T-helper 17 cell (primary cell): ENCODE measurements at regions not wholly inside any gene's neighbourhood (a gene's known extent, or its start where the extent isn't known, plus 50 kb on each side); places are given as distances from the start of the nearest gene placed in this dataset.
"Not testable (repeated sequence)": the region's sequence is repeated elsewhere in the genome, so short reads cannot be mapped to it uniquely, and the experiment has no call there.

Experiments used
- ATAC-seq: fragments of 150-1000 bp; cut with Tn5 transposase; 2 replicates; pipeline ENCODE4 v1.10.0; 2021; ENCODE audit warnings: mild to moderate bottlenecking, moderate library complexity
- DNase-seq, 3 donors: peaks; one replicate each; pipeline versions ENCODE4 v3.0.0 to v3.0.0-alpha.2; 2020 to 2021
- H3K9me3 ChIP-seq: one replicate; pipeline ENCODE4 v1.7.0; 2013; ENCODE audit warnings: low read length, mild to moderate bottlenecking; ENCODE audit not compliant: control insufficient read depth, poor library complexity, severe bottlenecking
- H3K27ac Mint-ChIP-seq: one replicate; pipeline ENCODE4 v1.8.0; 2022; ENCODE audit warnings: mild to moderate bottlenecking, moderate library complexity, mixed read lengths
- H3K27me3 Mint-ChIP-seq: one replicate; pipeline ENCODE4 v1.8.0; 2022; ENCODE audit warnings: mixed read lengths
- H3K36me3 Mint-ChIP-seq: one replicate; pipeline ENCODE4 v1.8.0; 2022; ENCODE audit warnings: low read depth, mixed read lengths
- H3K4me1 Mint-ChIP-seq: one replicate; pipeline ENCODE4 v1.8.0; 2022; ENCODE audit warnings: mild to moderate bottlenecking, mixed read lengths
- H3K4me3 Mint-ChIP-seq: one replicate; pipeline ENCODE4 v1.8.0; 2022; ENCODE audit warnings: mild to moderate bottlenecking, moderate library complexity, mixed read lengths

- ATAC-seq (no peak), DNase-seq (no peak)
- H3K4me3 Mint-ChIP-seq: no peak overlapping the region
- no peak overlapping the region for H3K27ac Mint-ChIP-seq
- peaks cover 28% of the 10 kb centered on the region for H3K27me3 Mint-ChIP-seq
- no peaks in the 10 kb centered on the region for H3K9me3 ChIP-seq
- H3K36me3 Mint-ChIP-seq: peaks cover 3% of the 10 kb centered on the region
- H3K4me1 Mint-ChIP-seq: no peaks in the 10 kb centered on the region
These were observed 89.6 kb downstream of the POLR2M start for GRCh38 chr15:57796146-57796545.

- no peak for ATAC-seq
- no peaks in the 10 kb centered on the region for H3K4me1 Mint-ChIP-seq
- no peak overlapping the region for H3K4me3 Mint-ChIP-seq
- H3K27me3 Mint-ChIP-seq: peaks cover 26% of the 10 kb centered on the region
- peaks cover 3% of the 10 kb centered on the region for H3K36me3 Mint-ChIP-seq
- H3K9me3 ChIP-seq: no peaks in the 10 kb centered on the region
- DNase-seq: no peak
- H3K27ac Mint-ChIP-seq: no peak overlapping the region
These were observed 90.6 kb downstream of the POLR2M start for GRCh38 chr15:57797110-57797509.

DNA sequence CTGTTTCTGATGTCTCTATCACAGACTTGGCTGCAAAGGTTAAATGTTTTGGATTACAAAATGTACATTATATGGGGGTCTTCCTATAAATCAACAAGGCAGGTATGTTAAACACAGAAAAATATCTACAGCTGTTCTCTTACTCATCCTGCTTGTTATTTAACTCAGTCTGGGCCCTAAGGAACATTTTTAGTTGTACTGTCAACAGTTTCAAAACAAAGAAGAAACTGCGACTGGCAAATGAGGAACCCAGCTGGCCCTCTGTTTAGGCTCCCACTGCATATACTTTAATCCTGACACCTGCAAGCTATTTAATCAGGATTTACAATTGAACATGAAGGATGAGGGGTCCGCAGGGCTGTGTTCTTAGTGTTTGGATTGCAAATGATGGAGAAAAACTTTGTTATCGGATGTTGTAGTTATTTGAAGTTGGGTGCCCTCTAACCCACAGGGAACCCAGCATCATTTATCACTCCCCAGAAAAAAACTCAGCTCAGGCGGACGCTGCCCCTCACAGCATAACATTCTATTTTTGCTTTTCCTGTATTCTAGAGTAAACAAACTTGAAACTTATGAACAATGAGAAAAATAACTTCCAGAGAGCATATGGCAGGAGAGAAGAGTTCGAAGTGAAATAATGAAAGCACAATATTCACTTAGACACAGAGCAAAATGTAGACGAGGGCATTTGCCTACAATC, 91.2 kb downstream of the POLR2M start:
- no peak overlapping the region for H3K4me3 Mint-ChIP-seq
- no peak overlapping the region for H3K27ac Mint-ChIP-seq
- H3K27me3 Mint-ChIP-seq: peaks cover 20% of the 10 kb centered on the region
- H3K36me3 Mint-ChIP-seq: peaks cover 3% of the 10 kb centered on the region
- no peaks in the 10 kb centered on the region for H3K9me3 ChIP-seq
- H3K4me1 Mint-ChIP-seq: no peaks in the 10 kb centered on the region
- DNase-seq (no peak), ATAC-seq (no peak)

GRCh38 chr15:57806003-57806402, 99.5 kb downstream of the POLR2M start:
- H3K4me1 Mint-ChIP-seq: no peaks in the 10 kb centered on the region
- no peaks in the 10 kb centered on the region for H3K36me3 Mint-ChIP-seq
- peaks cover 5% of the 10 kb centered on the region for H3K27me3 Mint-ChIP-seq
- DNase-seq (no peak), ATAC-seq (no peak)
- no peaks in the 10 kb centered on the region for H3K9me3 ChIP-seq
- no peak overlapping the region for H3K4me3 Mint-ChIP-seq
- H3K27ac Mint-ChIP-seq: no peak overlapping the region

DNA sequence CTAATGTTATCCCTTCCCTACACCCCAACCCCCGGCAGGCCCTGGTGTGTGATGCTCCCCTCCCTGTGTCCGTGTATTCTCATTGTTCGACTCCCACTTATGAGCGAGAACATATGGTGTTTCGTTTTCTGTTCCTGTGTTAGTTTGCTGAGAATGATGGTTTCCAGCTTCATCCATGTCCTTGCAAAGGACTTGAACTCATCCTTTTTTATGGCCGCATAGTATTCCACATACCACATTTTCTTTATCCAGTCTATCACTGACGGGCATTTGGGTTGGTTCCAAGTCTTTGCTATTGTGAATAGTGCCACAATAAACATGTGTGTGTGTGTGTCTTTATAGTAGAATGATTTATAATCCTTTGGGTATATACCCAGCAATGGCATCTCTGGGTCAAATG, 102.8 kb downstream of the POLR2M start:
- DNase-seq, H3K4me3 Mint-ChIP-seq, H3K36me3 Mint-ChIP-seq, ATAC-seq, H3K27ac Mint-ChIP-seq, H3K9me3 ChIP-seq, H3K4me1 Mint-ChIP-seq: not testable (repeated sequence)
- peaks cover 20% of the 10 kb centered on the region for H3K27me3 Mint-ChIP-seq

DNA sequence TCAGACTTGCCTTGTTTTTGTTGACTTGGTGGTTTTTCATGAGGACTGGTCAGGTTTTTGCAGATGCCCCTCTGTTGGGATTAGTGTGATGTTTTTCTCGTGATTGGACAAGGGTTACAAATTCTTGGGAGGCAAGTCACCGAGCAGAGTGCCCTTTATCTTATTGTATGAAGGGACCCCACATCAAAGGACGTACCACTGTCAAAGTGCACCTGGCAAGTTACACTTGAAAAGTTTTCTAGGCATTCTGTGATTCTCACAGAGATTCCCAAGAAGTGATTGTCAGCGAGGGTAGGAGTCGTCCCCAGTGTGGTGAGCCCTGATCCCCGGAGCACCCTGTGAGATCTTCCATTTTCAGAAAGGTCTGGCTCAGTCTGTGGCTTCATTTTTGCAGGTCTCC, 110.1 kb downstream of the POLR2M start:
- DNase-seq: no peak
- H3K27ac Mint-ChIP-seq: no peak overlapping the region
- no peak overlapping the region for H3K4me3 Mint-ChIP-seq
- peaks cover 32% of the 10 kb centered on the region for H3K27me3 Mint-ChIP-seq
- H3K4me1 Mint-ChIP-seq: no peaks in the 10 kb centered on the region
- ATAC-seq: no peak
- H3K9me3 ChIP-seq: no peaks in the 10 kb centered on the region
- no peaks in the 10 kb centered on the region for H3K36me3 Mint-ChIP-seq

GRCh38 chr15:57819646-57820045, 113.1 kb downstream of the POLR2M start:
- DNase-seq: no peak
- H3K27me3 Mint-ChIP-seq: peaks cover 28% of the 10 kb centered on the region
- H3K27ac Mint-ChIP-seq: no peak overlapping the region
- no peaks in the 10 kb centered on the region for H3K36me3 Mint-ChIP-seq
- H3K4me1 Mint-ChIP-seq: no peaks in the 10 kb centered on the region
- H3K4me3 Mint-ChIP-seq: no peak overlapping the region
- no peak for ATAC-seq
- no peaks in the 10 kb centered on the region for H3K9me3 ChIP-seq

- H3K27me3 Mint-ChIP-seq: peaks cover 28% of the 10 kb centered on the region
- DNase-seq (no peak), ATAC-seq (no peak)
- no peak overlapping the region for H3K4me3 Mint-ChIP-seq
- H3K4me1 Mint-ChIP-seq: no peaks in the 10 kb centered on the region
- H3K9me3 ChIP-seq: no peaks in the 10 kb centered on the region
- H3K36me3 Mint-ChIP-seq: no peaks in the 10 kb centered on the region
- no peak overlapping the region for H3K27ac Mint-ChIP-seq
These were observed 113.6 kb downstream of the POLR2M start for GRCh38 chr15:57820119-57820518.

DNA sequence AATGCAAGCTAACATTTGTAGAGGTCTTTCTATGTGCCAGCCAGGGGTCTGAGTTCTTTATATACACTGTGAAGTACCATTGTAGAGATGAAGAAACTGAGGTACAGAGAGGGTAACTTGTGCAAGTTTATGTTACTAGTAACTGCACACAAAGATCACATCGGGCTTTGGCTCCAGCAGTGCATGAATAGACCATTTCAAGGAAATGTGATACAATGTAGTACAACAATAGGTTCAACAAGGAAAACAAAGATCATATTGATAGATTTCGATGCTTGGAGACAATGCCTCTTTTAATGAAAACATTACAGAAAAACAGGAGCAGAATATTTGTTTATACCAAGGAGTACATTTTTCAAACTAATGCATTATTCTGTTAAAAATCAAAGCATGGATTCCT, 115.3 kb downstream of the POLR2M start:
- peaks cover 21% of the 10 kb centered on the region for H3K27me3 Mint-ChIP-seq
- H3K27ac Mint-ChIP-seq: no peak overlapping the region
- no peak overlapping the region for H3K4me3 Mint-ChIP-seq
- no peaks in the 10 kb centered on the region for H3K4me1 Mint-ChIP-seq
- no peaks in the 10 kb centered on the region for H3K36me3 Mint-ChIP-seq
- H3K9me3 ChIP-seq: no peaks in the 10 kb centered on the region
- DNase-seq: no peak
- ATAC-seq: no peak

DNA sequence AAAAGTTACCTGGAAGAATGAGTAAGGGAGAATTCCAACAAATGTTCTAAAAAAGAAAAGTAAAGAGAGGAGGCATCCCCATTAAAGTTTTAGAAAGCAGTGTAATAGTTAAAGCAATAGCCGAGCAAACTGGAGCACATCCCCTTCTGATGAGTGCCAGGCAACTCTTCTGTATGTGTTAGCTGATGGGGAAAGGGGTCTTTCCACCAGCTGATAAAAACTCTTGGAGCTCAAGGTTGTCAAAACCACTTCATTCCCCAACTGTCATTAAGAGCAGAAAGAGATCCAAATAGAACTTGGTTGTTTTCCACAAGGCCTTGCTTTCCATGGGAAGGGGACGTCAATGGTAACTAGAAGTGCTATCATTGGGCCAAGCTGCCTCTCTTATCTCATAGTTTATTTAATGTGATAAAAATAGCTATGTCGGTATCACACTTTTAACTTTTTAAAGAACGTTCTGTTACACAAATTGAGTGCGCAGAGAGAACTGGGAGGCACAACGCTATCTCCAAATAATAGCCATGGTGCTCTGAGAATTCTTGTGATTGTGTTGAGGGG, 116.9 kb downstream of the POLR2M start:
- Mint-ChIP-seq H3K27me3 (peaks cover 31% of the 10 kb centered on the region), H3K27ac (no peak overlapping the region), H3K4me3 (no peak overlapping the region), H3K36me3 (no peaks in the 10 kb centered on the region), H3K4me1 (no peaks in the 10 kb centered on the region)
- DNase-seq (no peak), ATAC-seq (no peak)
- H3K9me3 ChIP-seq: no peaks in the 10 kb centered on the region

DNA sequence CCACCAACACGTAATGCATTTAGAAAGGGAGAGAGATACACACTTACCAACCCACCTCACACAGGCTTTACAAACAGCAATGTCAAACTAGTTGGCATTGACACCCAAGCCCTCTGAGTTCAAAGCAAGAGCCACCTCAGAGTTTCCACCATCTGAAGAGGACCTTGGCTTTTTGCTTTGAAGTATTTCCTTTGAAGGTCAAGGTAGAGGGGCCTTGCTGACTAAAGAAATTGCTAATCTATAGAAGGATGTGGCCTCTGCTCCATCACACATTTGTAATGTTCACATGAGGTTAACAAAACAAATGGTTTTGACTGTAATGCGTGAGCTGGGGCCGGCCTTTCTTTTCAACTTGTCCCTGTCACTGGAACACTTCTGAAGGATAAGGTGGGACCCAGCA, 117.7 kb downstream of the POLR2M start:
- no peak overlapping the region for H3K27ac Mint-ChIP-seq
- no peaks in the 10 kb centered on the region for H3K4me1 Mint-ChIP-seq
- no peaks in the 10 kb centered on the region for H3K36me3 Mint-ChIP-seq
- no peak for DNase-seq
- no peak for ATAC-seq
- H3K27me3 Mint-ChIP-seq: peaks cover 39% of the 10 kb centered on the region
- H3K4me3 Mint-ChIP-seq: no peak overlapping the region
- no peaks in the 10 kb centered on the region for H3K9me3 ChIP-seq

DNA sequence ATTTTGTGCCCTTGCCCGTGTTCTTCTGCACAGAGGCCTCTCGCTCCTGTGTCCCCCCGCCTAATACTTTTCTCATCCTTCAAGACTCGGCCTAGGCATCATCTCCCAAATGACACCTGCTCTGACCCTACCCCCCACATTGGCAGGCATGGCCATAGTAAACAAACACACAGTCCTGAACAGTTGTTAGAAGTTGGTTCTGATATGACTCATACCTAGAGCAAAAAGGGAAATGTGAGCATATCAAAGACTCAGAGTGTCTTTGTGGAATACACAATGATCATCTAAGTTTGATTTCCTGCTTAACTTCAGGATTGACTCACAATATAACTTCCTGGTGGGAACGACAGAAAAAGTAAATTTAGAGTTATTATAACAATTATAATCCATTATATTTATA, 120.5 kb downstream of the POLR2M start:
- ATAC-seq (no peak), DNase-seq (no peak)
- Mint-ChIP-seq H3K27ac (no peak overlapping the region), H3K27me3 (peaks cover 44% of the 10 kb centered on the region), H3K36me3 (no peaks in the 10 kb centered on the region), H3K4me3 (no peak overlapping the region), H3K4me1 (no peaks in the 10 kb centered on the region)
- H3K9me3 ChIP-seq: no peaks in the 10 kb centered on the region

GRCh38 chr15:57827971-57828370, 121.5 kb downstream of the POLR2M start:
- H3K4me1 Mint-ChIP-seq: no peaks in the 10 kb centered on the region
- peaks cover 3% of the 10 kb centered on the region for H3K9me3 ChIP-seq
- peaks cover 45% of the 10 kb centered on the region for H3K27me3 Mint-ChIP-seq
- no peaks in the 10 kb centered on the region for H3K36me3 Mint-ChIP-seq
- no peak for ATAC-seq
- DNase-seq: no peak
- no peak overlapping the region for H3K27ac Mint-ChIP-seq
- H3K4me3 Mint-ChIP-seq: no peak overlapping the region

- Mint-ChIP-seq H3K27me3 (peaks cover 49% of the 10 kb centered on the region), H3K4me3 (no peak overlapping the region), H3K36me3 (no peaks in the 10 kb centered on the region), H3K4me1 (no peaks in the 10 kb centered on the region), H3K27ac (no peak overlapping the region)
- H3K9me3 ChIP-seq: peaks cover 3% of the 10 kb centered on the region
- ATAC-seq (no peak), DNase-seq (no peak)
These were observed 125.7 kb downstream of the POLR2M start for GRCh38 chr15:57832183-57832582.
